Ovary (tissue), 3 donors: ENCODE measurements at regions not wholly inside any gene's neighbourhood (a gene's known extent, or its start where the extent isn't known, plus 50 kb on each side); places are given as distances from the start of the nearest gene placed in this dataset.

Experiments used
- EP300 ChIP-seq: sonication (generic); formaldehyde crosslinking; IDR thresholded peaks from one replicate; pipeline ENCODE4 v1.6.1; 2017; ENCODE audit warnings: antibody characterized with exemption
- POLR2A ChIP-seq: fragments of 450-650 bp; IDR thresholded peaks from one replicate; pipeline ENCODE4 v1.6.1; 2017; ENCODE audit warnings: antibody characterized with exemption, mild to moderate bottlenecking, moderate library complexity
- TF ChIP-seq, protein P1 (sequence below), 3 donors: fragments of 450-650 bp in 2 of 3; fragments of 200-600 bp in 1 of 3; IDR thresholded peaks; one replicate each; pipeline versions ENCODE4 v1.5.1 to v1.8.0; 2016 to 2022; ENCODE audit warnings: antibody characterized with exemption in 3 of 3, mild to moderate bottlenecking in 1 of 3
- donor health status: DM: no; HTN: no; CAD: no.

DNA sequence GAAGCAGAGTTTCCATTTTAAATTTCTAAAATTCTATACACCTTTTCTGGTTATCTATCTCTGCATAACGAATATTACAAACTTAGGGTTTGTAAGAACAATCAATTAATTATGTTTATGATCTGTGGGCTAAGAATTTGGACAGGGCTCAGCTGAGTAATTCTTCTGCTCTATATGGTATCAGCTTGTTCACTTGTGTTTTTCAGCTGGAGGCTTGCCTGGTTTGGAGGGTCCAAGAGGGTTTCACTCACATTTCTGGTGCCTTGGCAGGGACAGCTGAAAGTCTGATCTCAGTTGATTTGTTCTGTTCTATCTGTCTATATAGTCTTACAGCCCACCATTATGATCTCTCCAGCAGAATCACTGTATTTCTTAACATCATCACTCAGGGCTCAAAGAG, 57.8 kb upstream of the ADGRA3 start:
- TF ChIP-seq, protein P1, sequence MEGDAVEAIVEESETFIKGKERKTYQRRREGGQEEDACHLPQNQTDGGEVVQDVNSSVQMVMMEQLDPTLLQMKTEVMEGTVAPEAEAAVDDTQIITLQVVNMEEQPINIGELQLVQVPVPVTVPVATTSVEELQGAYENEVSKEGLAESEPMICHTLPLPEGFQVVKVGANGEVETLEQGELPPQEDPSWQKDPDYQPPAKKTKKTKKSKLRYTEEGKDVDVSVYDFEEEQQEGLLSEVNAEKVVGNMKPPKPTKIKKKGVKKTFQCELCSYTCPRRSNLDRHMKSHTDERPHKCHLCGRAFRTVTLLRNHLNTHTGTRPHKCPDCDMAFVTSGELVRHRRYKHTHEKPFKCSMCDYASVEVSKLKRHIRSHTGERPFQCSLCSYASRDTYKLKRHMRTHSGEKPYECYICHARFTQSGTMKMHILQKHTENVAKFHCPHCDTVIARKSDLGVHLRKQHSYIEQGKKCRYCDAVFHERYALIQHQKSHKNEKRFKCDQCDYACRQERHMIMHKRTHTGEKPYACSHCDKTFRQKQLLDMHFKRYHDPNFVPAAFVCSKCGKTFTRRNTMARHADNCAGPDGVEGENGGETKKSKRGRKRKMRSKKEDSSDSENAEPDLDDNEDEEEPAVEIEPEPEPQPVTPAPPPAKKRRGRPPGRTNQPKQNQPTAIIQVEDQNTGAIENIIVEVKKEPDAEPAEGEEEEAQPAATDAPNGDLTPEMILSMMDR (IDR thresholded peaks at IDR 0.05): no peak
- no peak for TF ChIP-seq POLR2A
- TF ChIP-seq EP300: no peak
